ENCODE measurements at regions not wholly inside any gene's neighbourhood (a gene's known extent, or its start where the extent isn't known, plus 50 kb on each side); places are given as distances from the start of the nearest gene placed in this dataset.

DNA sequence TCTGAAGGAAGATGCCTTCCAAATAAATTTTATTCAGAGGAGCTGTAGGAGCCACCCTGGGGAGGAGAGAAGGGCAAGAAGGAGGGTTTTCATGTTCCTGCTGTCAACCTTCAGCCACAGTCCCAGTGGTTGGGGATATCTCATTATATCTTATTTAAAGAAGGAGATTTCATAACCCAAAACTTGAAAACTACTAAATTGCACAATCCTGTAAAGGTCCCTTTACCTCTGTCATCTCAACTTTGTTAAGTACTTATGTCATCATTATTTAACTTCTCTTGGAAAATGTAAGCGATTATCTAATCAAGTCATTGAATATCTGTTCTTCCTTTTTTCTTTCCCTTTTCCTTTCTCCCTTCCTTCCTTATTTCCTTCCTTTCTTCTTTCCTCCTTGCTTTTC, 794.5 kb upstream of the IGFBP3 start:
- ATAC-seq (no peak), DNase-seq (no peak), FAIRE-seq (no peak)
- TF ChIP-seq, protein P1, sequence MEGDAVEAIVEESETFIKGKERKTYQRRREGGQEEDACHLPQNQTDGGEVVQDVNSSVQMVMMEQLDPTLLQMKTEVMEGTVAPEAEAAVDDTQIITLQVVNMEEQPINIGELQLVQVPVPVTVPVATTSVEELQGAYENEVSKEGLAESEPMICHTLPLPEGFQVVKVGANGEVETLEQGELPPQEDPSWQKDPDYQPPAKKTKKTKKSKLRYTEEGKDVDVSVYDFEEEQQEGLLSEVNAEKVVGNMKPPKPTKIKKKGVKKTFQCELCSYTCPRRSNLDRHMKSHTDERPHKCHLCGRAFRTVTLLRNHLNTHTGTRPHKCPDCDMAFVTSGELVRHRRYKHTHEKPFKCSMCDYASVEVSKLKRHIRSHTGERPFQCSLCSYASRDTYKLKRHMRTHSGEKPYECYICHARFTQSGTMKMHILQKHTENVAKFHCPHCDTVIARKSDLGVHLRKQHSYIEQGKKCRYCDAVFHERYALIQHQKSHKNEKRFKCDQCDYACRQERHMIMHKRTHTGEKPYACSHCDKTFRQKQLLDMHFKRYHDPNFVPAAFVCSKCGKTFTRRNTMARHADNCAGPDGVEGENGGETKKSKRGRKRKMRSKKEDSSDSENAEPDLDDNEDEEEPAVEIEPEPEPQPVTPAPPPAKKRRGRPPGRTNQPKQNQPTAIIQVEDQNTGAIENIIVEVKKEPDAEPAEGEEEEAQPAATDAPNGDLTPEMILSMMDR (IDR thresholded peaks at IDR 0.05) = no peak
- 88% methylated on average over 1 of the region's 1 CpG for WGBS, 2 donors
- Histone ChIP-seq H3K27ac (no peak overlapping the region), H3K4me3 (no peak overlapping the region), H3K36me3 (no peaks in the 10 kb centered on the region), H3K9me3 (no peaks in the 10 kb centered on the region), H3K27me3 (no peaks in the 10 kb centered on the region), H3K4me1 (peaks cover 14 to 44% (median 29%) of the 10 kb centered on the region in 3 donors)
- intact Hi-C loops (cut with DNase I) = no loop called here

DNA sequence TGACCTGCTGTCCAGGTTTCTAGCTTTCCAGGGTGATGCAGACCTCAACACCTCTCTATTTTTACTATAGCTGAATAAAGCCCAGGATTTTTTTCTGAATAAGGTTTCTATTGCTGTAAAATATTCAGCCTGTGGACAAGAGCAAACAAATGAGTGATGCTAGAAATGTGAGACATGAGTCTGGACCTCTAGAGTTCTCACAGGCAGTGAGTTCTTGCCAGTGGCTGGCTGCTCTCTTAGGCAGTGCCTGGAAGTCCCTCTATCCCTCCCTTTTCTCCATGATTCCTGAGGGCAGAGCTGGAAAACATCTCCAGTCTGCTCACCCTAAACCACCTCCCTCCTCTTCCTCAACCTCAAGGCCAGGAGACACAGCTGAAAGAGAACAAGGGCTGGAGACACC, 793.8 kb upstream of the IGFBP3 start:
- H3K36me3 ChIP-seq = no peaks in the 10 kb centered on the region
- H3K4me1 ChIP-seq = peaks cover 18 to 44% (median 34%) of the 10 kb centered on the region in 3 donors
- no peak overlapping the region for H3K4me3 ChIP-seq
- intact Hi-C loops (cut with DNase I) = no loop called here
- DNase-seq (no peak), ATAC-seq (peak in 2 of 4 donors; percentile 12 to 18), FAIRE-seq (no peak)
- peak overlapping the region in 1 of 4 donors; percentile 9 for H3K27ac ChIP-seq
- TF ChIP-seq, protein P1 (IDR thresholded peaks at IDR 0.05) = no peak
- H3K27me3 ChIP-seq = no peaks in the 10 kb centered on the region
- no peaks in the 10 kb centered on the region for H3K9me3 ChIP-seq

- Histone ChIP-seq H3K4me1 (peaks cover 18 to 44% (median 34%) of the 10 kb centered on the region in 3 donors), H3K27me3 (no peaks in the 10 kb centered on the region), H3K27ac (peak overlapping the region in 2 of 4 donors; percentile 53 to 75), H3K9me3 (no peaks in the 10 kb centered on the region), H3K36me3 (no peaks in the 10 kb centered on the region), H3K4me3 (no peak overlapping the region)
- FAIRE-seq (no peak), DNase-seq (peak in 4 of 6 donors; percentile 69 to 92 (median 80)), ATAC-seq (peak; percentile 92 to 98 (median 96))
- WGBS, 2 donors = 21 to 27% methylated on average over 4 of the region's 4 CpGs
- TF ChIP-seq, protein P1 (IDR thresholded peaks at IDR 0.05) = no peak
- intact Hi-C loops (cut with DNase I) = no loop called here
Measured at GRCh38 chr7:46713868-46714596, 793.0 kb upstream of the IGFBP3 start.

DNA sequence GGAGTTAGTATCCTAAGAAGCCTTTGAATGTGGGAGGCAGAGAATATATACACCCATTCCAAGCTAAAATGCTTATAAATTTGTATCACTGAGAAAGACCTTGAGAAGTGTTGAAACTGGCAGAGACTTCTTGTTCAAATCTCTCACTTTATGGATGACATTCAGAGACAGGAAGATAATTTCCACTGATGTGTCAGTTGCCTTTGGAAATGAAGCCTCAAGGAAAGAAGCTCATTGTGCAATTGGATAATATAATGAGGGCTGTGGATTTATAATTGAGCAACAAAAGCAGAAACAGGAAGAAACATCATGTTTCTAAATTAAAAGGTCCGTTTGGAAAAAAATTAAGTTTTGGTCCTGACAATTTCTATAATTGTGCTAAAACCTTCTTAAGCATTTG, 789.9 kb upstream of the IGFBP3 start:
- H3K27me3 ChIP-seq = no peaks in the 10 kb centered on the region
- no peak overlapping the region for H3K4me3 ChIP-seq
- peaks cover 18 to 31% (median 29%) of the 10 kb centered on the region in 3 donors for H3K4me1 ChIP-seq
- ATAC-seq = no peak
- DNase-seq = no peak
- TF ChIP-seq, protein P1 (IDR thresholded peaks at IDR 0.05) = no peak
- no peaks in the 10 kb centered on the region for H3K9me3 ChIP-seq
- WGBS, 2 donors = 25 to 39% methylated on average over 1 of the region's 1 CpG
- H3K36me3 ChIP-seq = no peaks in the 10 kb centered on the region
- intact Hi-C loops (cut with DNase I) = no loop called here
- no peak for FAIRE-seq
- peak overlapping the region in 1 of 4 donors; percentile 24 for H3K27ac ChIP-seq

- intact Hi-C loops (cut with DNase I) = no loop called here
- H3K27ac ChIP-seq = no peak overlapping the region
- H3K27me3 ChIP-seq = no peaks in the 10 kb centered on the region
- H3K9me3 ChIP-seq = no peaks in the 10 kb centered on the region
- ATAC-seq (no peak), FAIRE-seq (no peak), DNase-seq (no peak)
- no peaks in the 10 kb centered on the region for H3K36me3 ChIP-seq
- H3K4me3 ChIP-seq = no peak overlapping the region
- peaks cover 12 to 18% (median 18%) of the 10 kb centered on the region in 3 donors for H3K4me1 ChIP-seq
- TF ChIP-seq, protein P1 (IDR thresholded peaks at IDR 0.05) = no peak
Measured at GRCh38 chr7:46707973-46708372, 786.9 kb upstream of the IGFBP3 start.
